ENCODE measurements at regions not wholly inside any gene's neighbourhood (a gene's known extent, or its start where the extent isn't known, plus 50 kb on each side); places are given as distances from the start of the nearest gene placed in this dataset.

- TF ChIP-seq CTCF (conservative IDR thresholded peaks at IDR 0.05; ENCODE audit: low read depth in 2 of 2) (no peak), EZH2 (IDR thresholded peaks at IDR 0.05; ENCODE audit: low read depth, unreplicated experiment) (no peak), POLR2AphosphoS5 (IDR thresholded peaks at IDR 0.05; ENCODE audit: low read depth) (no peak)
Observed at GRCh38 chr4:59960143-59960542, 1240.0 kb upstream of the ADGRL3 start.
